ENCODE measurements at regions not wholly inside any gene's neighbourhood (a gene's known extent, or its start where the extent isn't known, plus 50 kb on each side); places are given as distances from the start of the nearest gene placed in this dataset.
A peak's percentile ranks its signal among the peaks of the same experiment; 100 is the strongest.
"Not testable (repeated sequence)": the region's sequence is repeated elsewhere in the genome, so short reads cannot be mapped to it uniquely, and the experiment has no call there.

GRCh38 chr1:58051187-58051586 lies 495.3 kb downstream of the OMA1 start:
- not testable (repeated sequence) for DNase-seq

GRCh38 chr1:58047265-58047858 lies 499.2 kb downstream of the OMA1 start:
- DNase-seq: peak in 1 of 5 experiments; percentile 19

- DNase-seq: no peak
These were observed 501.3 kb downstream of the OMA1 start for GRCh38 chr1:58045094-58045705.

GRCh38 chr1:58041621-58042020 lies 504.9 kb downstream of the OMA1 start:
- no peak for DNase-seq

- no peak for DNase-seq
These were observed 508.0 kb downstream of the OMA1 start for GRCh38 chr1:58038574-58038973.

- no peak for DNase-seq
These were observed 511.0 kb downstream of the OMA1 start for GRCh38 chr1:58035523-58035922.

- no peak for DNase-seq
These were observed 513.2 kb downstream of the OMA1 start for GRCh38 chr1:58033311-58033710.

- DNase-seq: no peak
These were observed 513.9 kb downstream of the OMA1 start for GRCh38 chr1:58032611-58033073.

- DNase-seq: no peak
These were observed 515.1 kb downstream of the OMA1 start for GRCh38 chr1:58031416-58031815.

GRCh38 chr1:58030456-58030855 lies 516.1 kb downstream of the OMA1 start:
- no peak for DNase-seq

- no peak for DNase-seq
These were observed 528.9 kb downstream of the OMA1 start for GRCh38 chr1:58017641-58018040.

- DNase-seq: no peak
These were observed 533.3 kb downstream of the OMA1 start for GRCh38 chr1:58013237-58013636.

- no peak for DNase-seq
These were observed 534.5 kb downstream of the OMA1 start for GRCh38 chr1:58011978-58012377.

GRCh38 chr1:58006421-58007046 lies 540.0 kb downstream of the OMA1 start:
- DNase-seq: no peak

GRCh38 chr1:58005212-58005611 lies 541.3 kb downstream of the OMA1 start:
- DNase-seq: no peak

GRCh38 chr1:58003988-58004387 lies 542.5 kb downstream of the OMA1 start:
- DNase-seq: no peak

GRCh38 chr1:58003059-58003458 lies 543.5 kb downstream of the OMA1 start:
- no peak for DNase-seq

- no peak for DNase-seq
These were observed 545.7 kb downstream of the OMA1 start for GRCh38 chr1:58000821-58001220.

GRCh38 chr1:58000116-58000515 lies 546.4 kb downstream of the OMA1 start:
- no peak for DNase-seq

- DNase-seq: no peak
These were observed 550.1 kb downstream of the OMA1 start for GRCh38 chr1:57996400-57996799.

- no peak for DNase-seq
These were observed 555.2 kb downstream of the OMA1 start for GRCh38 chr1:57991289-57991688.

GRCh38 chr1:57989877-57990276 lies 556.6 kb downstream of the OMA1 start:
- DNase-seq: no peak

GRCh38 chr1:57987523-57987922 lies 559.0 kb downstream of the OMA1 start:
- DNase-seq: no peak

- DNase-seq: no peak
These were observed 560.1 kb downstream of the OMA1 start for GRCh38 chr1:57986432-57986831.

Data from T-helper 2 cell (primary cell).